ENCODE measurements at regions not wholly inside any gene's neighbourhood (a gene's known extent, or its start where the extent isn't known, plus 50 kb on each side); places are given as distances from the start of the nearest gene placed in this dataset.

GRCh38 chr12:11986165-11986564 lies 84.6 kb upstream of the BCL2L14 start:
- no peak for DNase-seq (ENCODE audit: low spot score)
- H3K4me1 Mint-ChIP-seq: no peaks in the 10 kb centered on the region
- ChIA-PET CTCF (interaction anchor here (1.4 to 1.5 kb wide), 2 partner anchors 22 to 47 kb away, joined by 3 to 5 read pairs; no protein-coding TSS in a partner anchor), POLR2A (no interaction called here)
- no peak for ATAC-seq
- no peaks in the 10 kb centered on the region for H3K9me3 Mint-ChIP-seq
- no peaks in the 10 kb centered on the region for H3K27me3 Mint-ChIP-seq (ENCODE audit: low read depth)
- no peaks in the 10 kb centered on the region for H3K36me3 Mint-ChIP-seq
- H3K27ac Mint-ChIP-seq: no peak overlapping the region
- H3K4me3 Mint-ChIP-seq: no peak overlapping the region
- TF ChIP-seq TCF7 (CRISPR knock-in tag; IDR thresholded peaks at IDR 0.05; ENCODE audit: low read depth) (no peak), FOXK1 (CRISPR knock-in tag; IDR thresholded peaks at IDR 0.05) (no peak), ZBTB43 (CRISPR knock-in tag; IDR thresholded peaks at IDR 0.05) (no peak), ATF3 (CRISPR knock-in tag; conservative IDR thresholded peaks at IDR 0.05) (no peak), ZSCAN18 (CRISPR knock-in tag; IDR thresholded peaks at IDR 0.05) (no peak), ZNF416 (CRISPR knock-in tag; IDR thresholded peaks at IDR 0.05) (no peak), ZNF121 (CRISPR knock-in tag; IDR thresholded peaks at IDR 0.05) (no peak), NR2C2 (CRISPR knock-in tag; IDR thresholded peaks at IDR 0.05) (no peak), FOXJ3 (CRISPR knock-in tag; IDR thresholded peaks at IDR 0.05; ENCODE audit: borderline replicate concordance) (no peak), E2F4 (CRISPR knock-in tag; IDR thresholded peaks at IDR 0.05; ENCODE audit: borderline replicate concordance, low read depth) (no peak), ATF1 (CRISPR knock-in tag; IDR thresholded peaks at IDR 0.05) (no peak), ERG (CRISPR knock-in tag; IDR thresholded peaks at IDR 0.05) (no peak), MLX (CRISPR knock-in tag; IDR thresholded peaks at IDR 0.05) (no peak), ZNF219 (CRISPR knock-in tag; IDR thresholded peaks at IDR 0.05; ENCODE audit: borderline replicate concordance) (no peak), ZNF263 (CRISPR knock-in tag; IDR thresholded peaks at IDR 0.05; ENCODE audit: low read depth) (no peak), SMAD3 (CRISPR knock-in tag; IDR thresholded peaks at IDR 0.05; ENCODE audit: borderline replicate concordance) (no peak), ZNF425 (CRISPR knock-in tag; conservative IDR thresholded peaks at IDR 0.05) (no peak), JUN (CRISPR knock-in tag; IDR thresholded peaks at IDR 0.05) (no peak), GRHL2 (CRISPR knock-in tag; IDR thresholded peaks at IDR 0.05; ENCODE audit: insufficient replicate concordance, severe bottlenecking) (no peak), ZNF396 (CRISPR knock-in tag; IDR thresholded peaks at IDR 0.05; ENCODE audit: borderline replicate concordance) (no peak)

Measured in WTC11 (cell line).